GM19023 (cell line): ENCODE measurements at regions not wholly inside any gene's neighbourhood (a gene's known extent, or its start where the extent isn't known, plus 50 kb on each side); places are given as distances from the start of the nearest gene placed in this dataset.

Experiments used
- ATAC-seq: cut with Tn5 transposase; IDR thresholded peaks from one replicate; pipeline ENCODE4 v1.9.1; 2021; ENCODE audit warnings: mild to moderate bottlenecking, moderate library complexity; ENCODE audit not compliant: unreplicated experiment

DNA sequence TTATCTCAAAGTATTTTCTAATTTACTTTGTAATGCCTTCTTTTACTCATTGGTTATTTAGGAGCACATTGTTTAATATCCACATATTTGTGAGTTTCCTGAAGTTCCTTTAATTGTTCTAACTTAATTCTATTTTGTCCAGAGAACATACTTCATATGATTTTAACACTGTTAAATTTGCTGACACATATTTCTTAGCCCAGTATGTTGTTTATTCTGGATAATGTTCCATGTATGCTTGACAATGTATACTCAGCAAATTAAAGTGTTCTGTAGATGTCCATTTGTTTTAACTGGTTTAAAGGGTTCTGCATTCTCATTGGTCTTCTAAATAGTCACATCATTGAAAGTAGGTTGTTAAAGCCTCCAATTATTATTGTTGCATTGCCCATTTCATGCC, 643.7 kb upstream of the NR5A2 start:
- no peak for ATAC-seq

DNA sequence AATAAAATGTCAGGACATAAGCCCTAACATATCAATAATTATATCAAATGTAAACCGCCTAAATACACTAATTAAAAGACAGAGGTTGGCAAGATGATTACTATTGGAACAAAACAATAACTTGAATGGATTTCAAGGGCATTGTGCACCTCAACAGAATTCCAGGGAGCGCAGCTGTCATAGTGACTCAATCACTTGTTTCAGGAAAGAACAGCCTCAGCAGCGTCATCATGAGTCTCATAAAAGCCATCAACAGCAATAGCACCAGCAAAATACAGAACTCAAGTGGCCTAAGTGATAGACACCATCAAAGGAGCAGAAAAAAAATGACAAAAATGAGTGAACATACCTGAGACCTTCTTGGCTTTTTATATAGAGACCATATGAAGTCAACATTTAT, 632.7 kb upstream of the NR5A2 start:
- no peak for ATAC-seq

DNA sequence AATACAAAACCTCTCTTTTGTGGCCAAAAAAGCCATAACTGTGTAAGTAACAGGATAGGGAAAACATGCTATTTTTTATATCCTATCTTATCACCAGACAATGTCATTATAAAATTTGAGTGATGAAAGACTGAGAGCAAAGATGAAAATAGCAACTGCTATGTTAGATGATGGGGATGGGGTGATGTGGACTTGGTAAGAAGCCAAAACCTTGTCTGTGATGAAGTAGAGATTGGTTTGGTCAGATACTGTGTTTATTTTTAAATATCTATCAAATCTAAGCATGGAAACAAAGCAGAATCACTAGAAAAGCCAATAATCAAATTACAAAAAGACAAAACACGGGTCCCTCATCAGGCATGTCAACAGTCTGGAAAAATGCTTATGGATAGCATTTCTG, 631.1 kb upstream of the NR5A2 start:
- no peak for ATAC-seq

DNA sequence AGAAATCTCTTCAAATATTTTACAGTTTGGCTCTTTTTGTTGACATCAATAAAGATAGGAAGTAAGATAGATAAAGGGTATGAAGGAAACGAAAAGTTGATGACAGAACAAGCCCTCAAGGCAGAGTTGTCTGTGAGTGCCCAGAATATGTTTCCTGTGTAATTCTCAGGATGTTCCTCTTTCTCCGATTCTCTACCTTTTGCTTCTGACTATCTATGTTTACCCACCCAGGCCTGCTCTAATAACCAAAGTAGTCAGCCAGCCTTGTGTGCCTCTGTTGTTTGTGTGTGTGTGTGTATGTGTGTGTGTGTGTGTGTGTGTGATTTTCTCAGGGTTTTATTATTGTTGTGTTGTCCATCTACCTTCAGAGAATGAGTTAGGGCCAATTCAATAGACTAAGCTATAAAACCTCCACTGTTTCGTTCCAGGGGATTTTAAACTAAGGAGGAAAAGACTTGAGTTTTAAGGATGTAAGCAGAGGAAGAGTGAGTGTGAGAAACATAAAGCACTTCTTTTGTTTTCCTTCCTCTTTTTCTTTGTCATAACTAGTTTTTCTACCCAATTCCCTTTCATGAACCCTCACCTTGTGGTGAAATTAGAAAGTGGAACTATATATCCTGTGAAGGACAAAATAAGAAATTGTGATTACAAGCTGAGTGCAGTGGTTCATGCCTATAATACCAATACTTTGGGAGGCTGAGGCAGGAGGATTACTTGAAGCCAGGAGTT, 627.4 kb upstream of the NR5A2 start:
- ATAC-seq, result no peak

DNA sequence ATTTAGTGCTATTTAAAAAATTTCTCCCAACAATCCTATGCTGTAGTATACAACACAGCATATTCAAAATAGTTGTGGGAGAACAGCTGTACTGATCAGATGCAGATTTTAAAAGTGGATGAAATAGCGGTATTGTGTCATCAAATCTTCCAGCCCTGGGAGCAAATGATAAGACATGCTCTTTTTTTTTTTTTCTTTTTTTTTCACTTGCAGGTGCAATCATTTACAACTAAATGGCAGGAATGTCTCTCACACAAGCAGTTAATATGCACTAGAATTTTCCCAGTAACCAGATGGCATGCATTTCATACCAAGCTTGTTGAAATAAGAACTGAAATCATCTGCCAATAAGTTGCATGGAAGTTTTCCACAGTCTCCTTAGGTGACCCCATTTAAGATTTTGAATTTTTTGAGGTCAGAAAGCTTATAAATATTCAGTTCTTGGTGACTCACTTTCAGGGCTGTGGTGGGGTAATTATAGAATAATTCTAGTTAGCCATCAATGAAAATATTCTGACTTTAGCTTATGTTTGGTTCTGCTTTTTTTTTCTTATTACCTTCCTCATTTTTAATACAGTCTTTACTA, 623.9 kb upstream of the NR5A2 start:
- ATAC-seq, result no peak

DNA sequence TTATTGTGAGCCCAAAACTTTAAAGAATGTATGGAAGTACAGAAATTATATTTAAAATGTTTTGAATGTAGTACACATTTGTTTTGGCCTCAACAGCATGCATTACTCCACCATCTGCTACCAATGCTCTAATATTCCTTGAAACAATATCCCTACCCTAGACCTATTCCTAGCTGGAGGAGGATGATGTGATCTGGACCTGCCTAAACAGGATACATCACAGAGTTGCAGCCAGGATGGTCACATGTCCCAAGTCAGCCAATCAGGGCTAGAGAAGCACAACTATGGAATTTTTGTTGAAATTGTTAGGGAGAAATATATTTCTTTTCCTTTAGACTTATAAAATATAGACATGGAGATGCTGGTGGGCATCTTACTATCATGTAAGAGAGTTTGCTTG, 623.3 kb upstream of the NR5A2 start:
- no peak for ATAC-seq

DNA sequence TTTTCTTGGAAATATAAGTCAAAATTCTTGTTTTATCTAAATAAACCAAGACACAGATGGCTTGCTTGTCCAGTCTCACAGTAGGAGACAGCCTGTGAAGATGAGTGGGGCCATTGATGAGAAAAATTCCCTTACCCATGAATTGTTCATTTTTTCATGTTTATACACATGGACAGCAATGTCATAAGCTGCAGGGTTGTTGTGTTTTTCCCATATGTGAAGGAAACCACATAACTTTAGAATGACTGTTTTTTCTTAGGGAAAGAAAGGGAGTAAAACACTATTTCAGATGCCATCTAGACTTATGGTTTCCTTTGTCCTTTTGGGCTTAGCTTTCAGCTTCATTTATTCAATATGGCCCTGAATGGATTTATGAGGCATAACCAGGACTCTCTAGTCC, 622.5 kb upstream of the NR5A2 start:
- ATAC-seq, result no peak

DNA sequence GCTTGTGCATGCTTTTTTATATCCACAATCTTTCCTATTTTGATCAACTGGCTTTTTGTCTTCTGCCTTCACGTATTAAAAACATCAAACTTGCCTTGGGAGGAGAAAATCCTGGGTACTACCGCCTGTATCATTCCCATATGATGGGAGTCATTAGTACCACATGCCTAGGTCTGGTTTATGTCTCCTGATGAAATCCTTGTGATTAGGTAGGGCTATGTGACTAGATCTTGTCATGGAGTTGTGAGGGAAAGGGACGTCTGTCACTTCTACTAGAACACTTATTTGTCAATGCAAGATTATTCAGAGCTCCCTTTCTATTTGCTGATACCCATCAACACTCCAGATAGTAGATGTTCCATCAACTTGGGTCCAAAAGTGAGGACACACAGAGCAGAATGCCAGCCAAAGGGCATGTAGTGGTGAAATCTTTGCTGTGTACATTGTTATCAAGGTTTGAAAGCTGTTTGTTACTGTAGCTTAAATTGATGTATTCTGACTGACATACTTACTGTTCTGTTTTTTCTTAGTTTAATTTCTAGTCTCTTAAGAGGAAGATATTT, 621.8 kb upstream of the NR5A2 start:
- ATAC-seq, result no peak

DNA sequence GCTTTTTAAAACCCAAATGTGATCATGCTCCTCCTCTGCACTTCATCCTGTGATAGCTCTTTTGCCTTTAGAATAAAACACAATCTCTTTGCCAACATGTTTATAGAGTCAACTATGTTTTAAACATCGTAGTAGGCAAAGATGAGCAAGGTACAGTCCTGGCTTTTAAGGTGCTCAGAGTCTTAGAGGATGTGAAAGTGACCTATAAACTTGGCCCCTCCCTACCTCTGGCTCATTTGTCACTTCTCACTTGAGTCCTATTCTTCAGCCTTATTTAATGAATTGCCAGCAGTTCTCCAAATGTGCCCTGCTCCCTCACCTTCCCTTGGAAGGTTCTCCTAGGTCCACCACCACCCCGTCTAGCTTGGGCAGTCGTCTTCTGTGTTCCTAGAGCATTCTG, 617.0 kb upstream of the NR5A2 start:
- no peak for ATAC-seq

DNA sequence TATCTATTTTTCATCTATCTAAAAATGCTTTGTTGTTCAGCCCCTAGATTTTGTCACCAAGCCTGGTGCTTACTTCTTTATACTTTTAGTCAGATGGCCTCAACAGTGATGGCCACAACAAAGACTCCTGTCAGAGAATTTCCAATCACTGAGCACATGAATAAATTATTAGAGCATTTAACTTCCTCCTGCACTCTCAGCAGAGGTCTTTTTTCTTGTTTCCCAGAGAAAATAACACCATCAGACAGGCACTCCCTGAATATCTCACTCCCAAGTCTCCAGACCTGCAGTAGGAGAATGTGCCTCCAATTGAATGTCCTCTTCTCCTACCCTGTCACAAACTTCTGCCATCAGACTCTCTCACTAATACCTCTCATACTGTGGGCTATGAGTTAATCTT, 616.0 kb upstream of the NR5A2 start:
- no peak for ATAC-seq

DNA sequence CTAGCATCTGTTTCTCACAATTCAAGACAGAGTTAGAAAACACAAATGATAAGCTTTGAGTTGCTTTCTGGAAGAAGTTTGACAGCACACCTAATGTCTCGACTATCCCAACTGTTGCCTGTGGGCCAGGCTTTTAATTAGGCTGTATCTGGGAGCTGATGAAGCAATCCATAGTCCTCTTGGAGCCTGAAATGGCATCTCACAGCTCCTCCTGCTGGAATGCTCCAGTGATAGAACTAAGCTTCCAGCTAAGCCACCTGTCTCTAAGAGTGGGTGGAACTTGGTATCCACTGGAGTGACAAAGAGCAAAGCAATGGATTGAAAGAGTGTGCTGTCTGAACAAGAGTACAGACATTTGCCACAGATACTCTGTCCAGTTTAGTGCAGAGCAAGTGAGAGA, 605.3 kb upstream of the NR5A2 start:
- ATAC-seq, result no peak

DNA sequence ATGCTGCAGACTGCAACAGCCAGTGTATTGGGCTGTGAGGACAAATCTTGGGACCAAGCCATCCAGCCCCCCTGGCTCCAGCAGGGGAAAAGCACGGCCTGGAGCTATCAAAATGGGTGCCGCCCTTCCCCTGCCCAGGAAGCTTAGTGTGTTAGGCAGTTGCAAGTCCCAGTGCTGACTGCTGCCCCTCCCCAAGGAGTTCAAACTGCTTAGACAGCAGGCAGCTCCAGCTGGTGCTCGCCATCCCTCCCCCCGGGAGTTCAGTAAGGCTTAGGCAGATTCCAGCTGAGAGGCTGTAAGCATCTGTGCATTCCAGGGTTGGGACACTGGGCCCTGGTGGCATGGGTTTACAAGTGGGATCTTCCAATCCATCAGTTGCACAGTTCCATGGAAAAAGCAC, 579.6 kb upstream of the NR5A2 start:
- no peak for ATAC-seq

DNA sequence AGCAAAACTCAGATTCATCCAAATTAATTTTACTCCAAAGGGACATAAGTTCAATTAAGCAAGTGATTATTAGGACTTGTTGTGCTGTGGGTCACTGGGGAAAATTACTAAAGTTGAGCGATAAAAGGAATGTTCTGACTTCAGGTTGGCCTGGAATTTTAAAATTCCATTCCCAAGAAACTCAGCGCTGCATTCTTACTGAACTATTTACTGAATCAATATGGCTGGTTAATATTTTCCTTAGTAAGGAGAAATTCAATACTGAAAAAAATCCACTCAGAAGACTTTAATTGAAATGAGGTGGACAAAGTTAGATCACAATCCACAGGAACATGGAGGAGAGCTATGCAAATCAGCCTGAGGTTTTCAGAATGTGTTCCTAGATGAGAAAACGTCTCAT, 578.9 kb upstream of the NR5A2 start:
- no peak for ATAC-seq

DNA sequence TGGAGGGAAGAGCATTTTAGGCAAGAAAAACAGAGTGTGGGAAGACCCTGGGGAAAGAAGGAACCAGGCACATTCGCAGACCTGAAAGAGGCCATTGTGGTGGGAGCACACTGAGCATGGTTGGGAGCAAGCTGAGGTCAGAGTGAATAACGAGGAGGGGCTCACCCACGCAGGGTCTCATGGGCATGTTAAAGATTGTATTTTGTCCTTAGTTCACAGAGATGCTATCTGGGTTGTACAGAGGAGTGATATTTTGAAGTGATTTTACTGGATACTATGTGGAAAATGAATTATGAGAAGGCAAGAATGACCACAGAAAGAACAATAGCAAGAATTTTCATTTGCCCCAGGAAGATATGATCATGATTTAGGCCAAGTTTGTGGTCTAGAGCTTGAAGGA, 578.3 kb upstream of the NR5A2 start:
- no peak for ATAC-seq

DNA sequence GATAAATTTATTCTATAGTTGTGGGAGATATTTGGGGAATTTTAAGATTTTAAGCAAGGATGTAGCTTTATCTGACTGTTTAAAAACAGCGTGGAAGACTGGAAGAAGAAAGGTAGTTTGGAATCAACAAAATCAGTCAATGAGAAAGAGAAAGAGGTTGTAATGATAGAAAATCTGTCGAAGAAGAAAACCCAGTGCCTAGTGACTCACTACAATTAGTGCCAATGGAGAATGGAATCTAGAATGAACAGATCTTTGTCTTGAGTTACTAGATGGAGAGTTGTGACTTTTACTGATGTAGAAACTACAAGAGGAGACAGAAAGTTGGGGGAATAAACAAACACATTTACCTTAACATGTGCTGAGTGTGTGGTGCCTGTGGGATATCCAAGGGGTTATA, 577.8 kb upstream of the NR5A2 start:
- no peak for ATAC-seq

DNA sequence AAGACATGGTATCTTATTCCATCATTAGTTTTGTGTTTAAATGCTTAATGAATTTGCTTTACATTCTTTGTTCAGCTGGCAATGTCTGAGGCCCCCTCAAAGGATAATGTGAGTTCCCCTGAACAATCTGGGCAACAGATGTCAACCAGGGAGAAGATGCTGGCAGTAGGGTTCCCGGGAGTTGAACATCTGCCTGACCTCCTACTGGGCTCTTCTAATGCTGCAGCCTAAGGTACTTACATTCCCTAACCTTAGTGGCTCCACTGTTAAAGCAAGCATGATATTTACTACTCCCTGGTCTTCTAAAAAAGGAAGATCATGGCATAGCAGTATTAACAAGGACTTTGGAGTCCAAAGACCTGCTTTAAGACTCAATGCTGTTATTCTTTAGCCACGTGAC, 574.9 kb upstream of the NR5A2 start:
- ATAC-seq, result no peak

DNA sequence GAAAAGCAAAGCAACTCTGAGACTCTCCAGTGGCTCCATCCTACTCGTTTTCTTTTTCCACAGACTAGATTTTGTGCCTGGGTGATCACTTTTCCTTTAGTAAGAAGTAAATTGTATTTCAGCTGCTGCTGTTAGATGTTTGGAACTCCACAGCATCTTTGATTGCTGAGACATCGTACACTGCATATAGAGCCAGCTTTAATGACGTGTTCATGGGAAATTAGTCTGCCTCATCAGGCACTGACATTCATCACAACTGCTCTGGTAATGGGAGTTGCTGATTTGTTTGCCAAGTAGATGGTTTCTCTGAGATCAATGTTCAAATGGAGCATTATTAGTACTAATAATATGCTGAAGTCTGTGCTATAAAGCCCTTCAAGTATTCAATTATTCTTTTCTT, 573.8 kb upstream of the NR5A2 start:
- no peak for ATAC-seq

DNA sequence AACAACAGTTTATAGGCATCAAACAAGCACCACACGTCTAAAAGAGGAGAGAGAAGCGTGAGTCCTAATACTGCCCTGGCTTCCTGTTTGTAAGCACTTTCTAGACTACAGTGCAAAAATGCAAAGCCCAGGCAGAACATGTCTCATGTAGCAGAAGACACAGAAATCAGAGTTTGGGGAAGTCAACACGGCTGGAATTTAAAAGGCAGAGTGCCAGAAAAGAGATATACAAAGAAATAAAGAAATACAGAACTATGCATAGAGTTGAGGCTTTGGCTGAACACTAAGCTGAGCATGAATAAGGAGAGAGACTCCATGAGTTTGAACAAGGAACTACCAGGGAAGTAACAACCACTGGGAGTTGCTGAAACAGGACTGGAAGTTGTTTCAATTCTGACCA, 566.6 kb upstream of the NR5A2 start:
- ATAC-seq, result no peak

DNA sequence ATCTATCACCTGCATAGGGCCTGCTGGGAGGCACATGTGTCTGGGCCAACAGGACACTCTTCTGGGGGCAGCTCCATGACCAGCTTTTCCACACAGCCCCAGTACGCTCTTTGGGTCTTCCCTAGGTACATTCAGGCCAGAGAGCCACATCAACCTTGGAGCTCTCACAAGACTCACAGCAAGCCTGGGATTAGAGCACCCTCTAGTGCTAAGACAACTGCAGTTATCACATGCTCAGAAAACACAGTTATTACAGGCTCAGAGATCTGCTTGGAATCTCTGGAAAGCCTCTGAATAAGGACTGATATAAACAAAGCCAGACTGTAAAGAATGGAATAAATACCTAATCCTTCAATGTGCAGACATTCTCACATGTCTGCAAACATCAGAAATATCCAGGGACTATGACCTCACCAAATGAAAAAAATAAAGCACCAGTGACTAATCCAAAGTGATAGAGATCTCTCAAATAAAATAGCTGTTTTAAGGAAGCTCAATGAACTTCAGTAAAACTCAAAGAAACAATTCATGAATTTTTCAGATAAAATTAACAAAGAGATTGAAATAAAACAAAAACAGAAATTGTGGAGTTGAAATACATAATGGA, 563.9 kb upstream of the NR5A2 start:
- ATAC-seq, result no peak

DNA sequence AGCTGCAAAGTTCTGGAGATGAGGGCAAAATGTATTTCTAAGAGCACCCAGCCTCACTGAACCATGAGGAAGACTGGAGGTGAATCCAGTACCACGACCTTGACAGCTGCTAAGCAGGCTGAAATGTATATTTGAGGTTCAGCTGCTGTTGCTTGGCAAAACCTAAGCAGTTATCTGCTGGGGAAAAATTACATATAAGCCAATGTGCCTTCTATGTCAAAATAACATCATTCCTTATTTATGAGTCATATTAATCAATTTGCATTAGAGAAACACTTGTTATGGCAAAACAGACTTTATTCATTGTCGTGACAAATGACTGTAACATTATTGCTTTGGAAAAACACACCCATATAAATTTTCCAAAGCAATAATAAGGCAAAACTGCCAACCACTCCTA, 560.5 kb upstream of the NR5A2 start:
- ATAC-seq, result no peak

DNA sequence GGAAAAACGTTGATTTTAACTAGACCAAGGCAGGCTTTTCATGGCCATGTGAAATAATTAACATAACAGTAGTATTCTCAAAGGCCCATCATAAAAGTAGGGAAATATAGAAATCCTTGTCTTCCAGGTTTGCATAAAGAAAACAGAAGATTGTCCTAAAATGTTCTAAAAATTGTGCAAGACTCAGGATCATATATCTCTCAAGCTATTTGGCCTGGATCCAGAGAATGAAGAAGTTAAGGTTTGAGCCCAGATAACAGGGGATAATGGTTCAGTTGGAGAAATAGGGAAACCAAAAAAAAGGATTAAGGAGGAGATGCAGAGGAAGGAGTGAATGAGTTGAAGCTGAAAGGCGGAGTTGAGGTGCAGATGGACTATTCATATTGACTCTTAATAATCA, 555.5 kb upstream of the NR5A2 start:
- ATAC-seq, result no peak

DNA sequence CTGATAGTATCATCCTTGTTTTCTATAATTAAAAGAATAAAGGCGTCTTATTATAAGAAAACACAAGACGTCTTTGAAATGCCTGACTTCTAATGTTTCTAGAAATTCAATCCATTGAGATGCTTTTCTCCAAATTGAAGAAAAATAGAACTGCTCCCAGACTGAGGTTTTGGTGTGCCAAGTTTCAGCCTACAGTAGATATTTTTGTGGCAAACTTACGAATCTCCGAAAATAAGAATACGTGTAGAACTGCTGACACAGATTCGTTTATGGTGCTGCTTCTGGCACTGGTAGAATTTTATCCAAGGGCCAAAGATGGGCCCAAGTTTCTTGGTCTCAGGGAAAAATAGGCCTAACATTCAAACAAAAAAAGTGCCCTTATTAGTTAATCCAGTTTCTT, 554.5 kb upstream of the NR5A2 start:
- no peak for ATAC-seq
